HG02571 (cell line): ENCODE measurements at regions not wholly inside any gene's neighbourhood (a gene's known extent, or its start where the extent isn't known, plus 50 kb on each side); places are given as distances from the start of the nearest gene placed in this dataset.

ENCODE experiments used
- ATAC-seq: cut with Tn5 transposase; IDR thresholded peaks from one replicate; pipeline ENCODE4 v1.9.1; 2021; ENCODE audit warnings: mild to moderate bottlenecking, moderate library complexity; ENCODE audit not compliant: unreplicated experiment

- no peak for ATAC-seq
Measured at GRCh38 chr1:38724160-38725131, 135.1 kb downstream of the RRAGC start.

- ATAC-seq = no peak
Measured at GRCh38 chr1:38721816-38722215, 137.8 kb downstream of the RRAGC start.

GRCh38 chr1:38719880-38720279 lies 139.7 kb downstream of the RRAGC start:
- no peak for ATAC-seq

- no peak for ATAC-seq
Measured at GRCh38 chr1:38718031-38718430, 141.5 kb downstream of the RRAGC start.

- ATAC-seq = no peak
Measured at GRCh38 chr1:38716229-38716628, 143.3 kb downstream of the RRAGC start.

- no peak for ATAC-seq
Measured at GRCh38 chr1:38715415-38715814, 144.2 kb downstream of the RRAGC start.

GRCh38 chr1:38712046-38712445 lies 147.5 kb downstream of the RRAGC start:
- no peak for ATAC-seq

- ATAC-seq = no peak
Measured at GRCh38 chr1:38708701-38709258, 150.8 kb downstream of the RRAGC start.

- ATAC-seq = no peak
Measured at GRCh38 chr1:38701088-38701487, 158.5 kb downstream of the RRAGC start.

GRCh38 chr1:38700077-38700470 lies 159.5 kb downstream of the RRAGC start:
- no peak for ATAC-seq

GRCh38 chr1:38699330-38700076 lies 160.1 kb downstream of the RRAGC start:
- ATAC-seq = no peak

GRCh38 chr1:38697387-38697786 lies 162.2 kb downstream of the RRAGC start:
- no peak for ATAC-seq

GRCh38 chr1:38696371-38696770 lies 163.2 kb downstream of the RRAGC start:
- ATAC-seq = no peak

GRCh38 chr1:38693759-38694158 lies 165.8 kb downstream of the RRAGC start:
- no peak for ATAC-seq

- no peak for ATAC-seq
Measured at GRCh38 chr1:38693031-38693430, 166.5 kb downstream of the RRAGC start.

GRCh38 chr1:38690790-38691449 lies 168.7 kb downstream of the RRAGC start:
- ATAC-seq = no peak

GRCh38 chr1:38686927-38687255 lies 172.7 kb downstream of the RRAGC start:
- ATAC-seq = no peak

- ATAC-seq = no peak
Measured at GRCh38 chr1:38686167-38686926, 173.2 kb downstream of the RRAGC start.

- no peak for ATAC-seq
Measured at GRCh38 chr1:38685388-38685787, 174.2 kb downstream of the RRAGC start.

GRCh38 chr1:38680801-38681510 lies 178.6 kb downstream of the RRAGC start:
- no peak for ATAC-seq
